B cell (primary cell): ENCODE measurements at regions not wholly inside any gene's neighbourhood (a gene's known extent, or its start where the extent isn't known, plus 50 kb on each side); places are given as distances from the start of the nearest gene placed in this dataset.

Experiments
- ATAC-seq: fragments of 200-7000 bp; cut with Tn5 transposase; one replicate; pipeline ENCODE4 v1.10.0; 2021; ENCODE audit warnings: low read depth, mild to moderate bottlenecking, moderate number of reproducible peaks, moderate library complexity
- CTCF ChIA-PET: fragments of 350-600 bp; sonication (Branson Sonifier 250); formaldehyde crosslinking; loops from one replicate; lab custom pipeline; 2021; ENCODE audit warnings: antibody characterized with exemption, inconsistent platforms; lab: Charles Lee
- POLR2A ChIA-PET: fragments of 350-600 bp; sonication (Branson Sonifier 250); formaldehyde crosslinking; loops from one replicate; lab custom pipeline; 2021; ENCODE audit warnings: antibody characterized with exemption; lab: Charles Lee
- DNase-seq: peaks from one replicate; pipeline ENCODE4 v3.0.0; 2013
- H2AFZ ChIP-seq: 2 replicates; pipeline ENCODE4 v1.6.1; 2012; ENCODE audit warnings: mild to moderate bottlenecking, low read depth, low read length; ENCODE audit not compliant: insufficient read depth, poor library complexity, severe bottlenecking
- H3K27ac ChIP-seq, 2 donors: 1 replicate in 1 of 2; 2 replicates in 1 of 2; pipeline ENCODE4 v1.5.1; 2012 to 2013; ENCODE audit warnings: low read length in 2 of 2, mild to moderate bottlenecking in 2 of 2, moderate library complexity in 1 of 2
- H3K27me3 ChIP-seq, 4 experiments: fragments of 200-600 bp in 1 of 4; sonication (generic) in 1 of 4; replicated peaks in 1 of 4; 1 replicate in 2 of 4; 2 replicates in 2 of 4; pipeline versions ENCODE4 v1.6.1 to v1.7.0; 2013 to 2016; ENCODE audit warnings: low read length in 3 of 4, mild to moderate bottlenecking in 2 of 4, mixed read lengths in 1 of 4, moderate library complexity in 1 of 4; ENCODE audit not compliant: insufficient read depth in 4 of 4, control insufficient read depth in 3 of 4; ENCODE audit errors: control extremely low read depth in 1 of 4
- H3K36me3 ChIP-seq, 2 experiments: replicated peaks in 1 of 2; 1 replicate in 1 of 2; 2 replicates in 1 of 2; pipeline versions ENCODE4 v1.6.1 to v1.7.1; 2013; ENCODE audit warnings: low read length in 1 of 2; ENCODE audit not compliant: insufficient read depth in 2 of 2, control insufficient read depth in 1 of 2; ENCODE audit errors: control extremely low read depth in 1 of 2, extremely low read depth in 1 of 2
- H3K4me1 ChIP-seq, 2 donors: fragments of 200-600 bp in 1 of 2; sonication (generic) in 1 of 2; 1 replicate in 1 of 2; 2 replicates in 1 of 2; pipeline versions ENCODE4 v1.5.1 to v1.6.1; 2013 to 2017; ENCODE audit warnings: low read length in 2 of 2; ENCODE audit not compliant: control insufficient read depth in 2 of 2, insufficient read depth in 2 of 2
- H3K4me2 ChIP-seq: replicated peaks from 2 replicates; pipeline ENCODE3; 2012; ENCODE audit warnings: mild to moderate bottlenecking, low read depth, low read length; ENCODE audit not compliant: poor library complexity, severe bottlenecking
- H3K4me3 ChIP-seq, 5 experiments: fragments of 200-600 bp in 1 of 5; sonication (generic) in 1 of 5; 1 replicate in 3 of 5; 2 replicates in 2 of 5; pipeline versions ENCODE4 v1.5.1 to v1.7.0; 2011 to 2016; ENCODE audit warnings: low read length in 4 of 5, mild to moderate bottlenecking in 4 of 5, low read depth in 2 of 5, control low read depth in 1 of 5, moderate library complexity in 1 of 5; ENCODE audit not compliant: insufficient read depth in 1 of 5; ENCODE audit errors: control extremely low read depth in 1 of 5, extremely low read depth in 1 of 5
- H3K79me2 ChIP-seq: fragments of 200-600 bp; sonication (generic); one replicate; pipeline ENCODE4 v1.6.0; 2016; ENCODE audit warnings: low read length; ENCODE audit not compliant: control insufficient read depth, insufficient read depth
- H3K9ac ChIP-seq: fragments of 200-600 bp; sonication (generic); 2 replicates; pipeline ENCODE4 v1.6.1; 2017; ENCODE audit warnings: mild to moderate bottlenecking, low read length, moderate library complexity
- H3K9me3 ChIP-seq, 3 donors: one replicate each; pipeline versions ENCODE4 v1.6.1 to v1.7.1; 2013; ENCODE audit warnings: low read length in 2 of 3; ENCODE audit not compliant: control insufficient read depth in 2 of 3, insufficient read depth in 1 of 3; ENCODE audit errors: control extremely low read depth in 1 of 3
- H4K20me1 ChIP-seq: 2 replicates; pipeline ENCODE4 v1.6.0; 2012; ENCODE audit warnings: mild to moderate bottlenecking, low read length; ENCODE audit not compliant: insufficient read depth, control insufficient read depth, poor library complexity, severe bottlenecking
- H3K27ac Mint-ChIP-seq: one replicate; pipeline ENCODE4 v1.8.0; 2021; ENCODE audit warnings: mixed read lengths
- H3K27me3 Mint-ChIP-seq: one replicate; pipeline ENCODE4 v1.8.0; 2021; ENCODE audit warnings: mixed read lengths
- H3K4me1 Mint-ChIP-seq: one replicate; pipeline ENCODE4 v1.8.0; 2021; ENCODE audit warnings: mixed read lengths
- H3K4me3 Mint-ChIP-seq: one replicate; pipeline ENCODE4 v1.8.0; 2021; ENCODE audit warnings: mixed read lengths
- H3K9me3 Mint-ChIP-seq: one replicate; pipeline ENCODE4 v1.8.0; 2022; ENCODE audit warnings: mixed read lengths; ENCODE audit not compliant: insufficient read depth
- EZH2 ChIP-seq: IDR thresholded peaks from 2 replicates; pipeline ENCODE4 v1.6.1; 2012; ENCODE audit warnings: borderline replicate concordance, low read depth, mild to moderate bottlenecking, moderate library complexity, low read length; ENCODE audit not compliant: insufficient read depth, poor library complexity, severe bottlenecking
- WGBS: methylation state at CpG from one replicate; pipeline ENCODE4 v1.1.5; 2013; ENCODE audit warnings: missing lambda C conversion rate; ENCODE audit not compliant: insufficient coverage; 5-methylcytosine and 5-hydroxymethylcytosine counted together
- intact Hi-C: fragments of 100-400 bp; cut with micrococcal nuclease; formaldehyde crosslinking; loops from one replicate; pipeline ENCODE4 v1.10.0; 2022
- TF ChIP-seq, protein P1 (sequence below): fragments of 200-600 bp; IDR thresholded peaks from one replicate; pipeline ENCODE4 v1.8.0; 2022; ENCODE audit warnings: antibody characterized with exemption, mild to moderate bottlenecking

DNA sequence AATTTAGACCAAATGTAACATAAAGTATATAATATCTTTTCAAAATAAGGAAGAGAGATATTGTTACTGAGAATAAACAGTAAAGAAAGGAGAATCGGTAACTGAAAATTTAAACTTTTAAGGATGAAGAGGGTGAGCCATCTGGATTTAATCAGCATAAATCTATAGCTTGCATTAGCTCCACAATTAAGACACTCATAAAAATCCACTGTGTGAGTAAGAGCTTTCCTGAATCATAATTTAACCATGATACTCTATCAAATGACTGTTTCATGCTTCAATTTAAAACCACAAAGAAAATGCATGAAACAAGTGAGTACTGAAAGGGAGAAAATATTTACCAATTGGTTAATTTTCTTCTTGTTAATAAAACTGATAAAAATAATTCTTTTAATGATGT, 951.5 kb upstream of the SLIT2 start:
- CTCF ChIA-PET: no interaction called here
- H3K27ac Mint-ChIP-seq: no peak overlapping the region

DNA sequence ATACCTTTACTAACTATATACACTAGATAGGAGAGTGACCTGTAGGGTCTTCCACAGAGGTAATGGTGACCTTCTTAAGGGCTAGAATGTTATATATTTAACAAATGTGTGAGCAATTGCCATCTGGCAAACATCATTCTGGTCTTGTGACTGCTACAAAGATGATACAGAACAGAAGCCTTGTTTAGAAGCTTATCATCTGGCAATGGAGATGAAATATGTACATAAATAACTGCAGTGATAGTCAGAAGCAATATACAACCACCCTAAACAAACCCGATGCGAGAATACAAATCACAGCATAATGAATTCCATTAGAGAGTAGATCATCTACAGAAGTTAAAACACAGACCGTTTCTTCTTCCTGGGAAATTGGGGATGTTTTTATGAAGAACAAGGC, 952.7 kb upstream of the SLIT2 start:
- POLR2A ChIA-PET: no interaction called here
- no peaks in the 10 kb centered on the region for H3K36me3 ChIP-seq
- intact Hi-C loops: no loop called here

More for the DNA sequence above, 951.5 kb upstream of the SLIT2 start:
- Histone ChIP-seq H3K4me2 (no peak overlapping the region), H3K9me3 (no peaks in the 10 kb centered on the region), H3K9ac (no peak overlapping the region), H3K27ac (no peak overlapping the region), H2AFZ (no peak overlapping the region), H4K20me1 (no peaks in the 10 kb centered on the region), H3K79me2 (no peaks in the 10 kb centered on the region), H3K4me1 (no peaks in the 10 kb centered on the region), H3K36me3 (no peaks in the 10 kb centered on the region), H3K27me3 (no peaks in the 10 kb centered on the region), H3K4me3 (no peak overlapping the region)
- Mint-ChIP-seq H3K4me1 (no peaks in the 10 kb centered on the region), H3K27me3 (no peaks in the 10 kb centered on the region), H3K9me3 (peaks cover 2% of the 10 kb centered on the region), H3K4me3 (no peak overlapping the region)
- DNase-seq: no peak
- no peak for TF ChIP-seq EZH2
- TF ChIP-seq, protein P1, sequence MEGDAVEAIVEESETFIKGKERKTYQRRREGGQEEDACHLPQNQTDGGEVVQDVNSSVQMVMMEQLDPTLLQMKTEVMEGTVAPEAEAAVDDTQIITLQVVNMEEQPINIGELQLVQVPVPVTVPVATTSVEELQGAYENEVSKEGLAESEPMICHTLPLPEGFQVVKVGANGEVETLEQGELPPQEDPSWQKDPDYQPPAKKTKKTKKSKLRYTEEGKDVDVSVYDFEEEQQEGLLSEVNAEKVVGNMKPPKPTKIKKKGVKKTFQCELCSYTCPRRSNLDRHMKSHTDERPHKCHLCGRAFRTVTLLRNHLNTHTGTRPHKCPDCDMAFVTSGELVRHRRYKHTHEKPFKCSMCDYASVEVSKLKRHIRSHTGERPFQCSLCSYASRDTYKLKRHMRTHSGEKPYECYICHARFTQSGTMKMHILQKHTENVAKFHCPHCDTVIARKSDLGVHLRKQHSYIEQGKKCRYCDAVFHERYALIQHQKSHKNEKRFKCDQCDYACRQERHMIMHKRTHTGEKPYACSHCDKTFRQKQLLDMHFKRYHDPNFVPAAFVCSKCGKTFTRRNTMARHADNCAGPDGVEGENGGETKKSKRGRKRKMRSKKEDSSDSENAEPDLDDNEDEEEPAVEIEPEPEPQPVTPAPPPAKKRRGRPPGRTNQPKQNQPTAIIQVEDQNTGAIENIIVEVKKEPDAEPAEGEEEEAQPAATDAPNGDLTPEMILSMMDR: no peak
- POLR2A ChIA-PET: no interaction called here
- intact Hi-C loops: no loop called here
- WGBS: no CpG with 5 or more reads among the region's 1 CpG
- no peak for ATAC-seq

More for the DNA sequence above, 952.7 kb upstream of the SLIT2 start:
- no peak overlapping the region for H3K27ac Mint-ChIP-seq
- DNase-seq (no peak), ATAC-seq (no peak)
- no peak overlapping the region for H2AFZ ChIP-seq
- H3K4me2 ChIP-seq: no peak overlapping the region
- no peaks in the 10 kb centered on the region for H4K20me1 ChIP-seq
- WGBS: no CpG with 5 or more reads among the region's 3 CpGs
- CTCF ChIA-PET: no interaction called here
- H3K9me3 ChIP-seq: no peaks in the 10 kb centered on the region
- H3K4me3 ChIP-seq: no peak overlapping the region
- H3K79me2 ChIP-seq: no peaks in the 10 kb centered on the region
- no peak overlapping the region for H3K27ac ChIP-seq
- no peaks in the 10 kb centered on the region for H3K27me3 ChIP-seq
- H3K4me3 Mint-ChIP-seq: no peak overlapping the region
- peaks cover 6% of the 10 kb centered on the region for H3K9me3 Mint-ChIP-seq
- no peaks in the 10 kb centered on the region for H3K27me3 Mint-ChIP-seq
- no peaks in the 10 kb centered on the region for H3K4me1 Mint-ChIP-seq
- TF ChIP-seq, protein P1: no peak
- no peak for TF ChIP-seq EZH2
- H3K4me1 ChIP-seq: no peaks in the 10 kb centered on the region
- H3K9ac ChIP-seq: no peak overlapping the region
